Gastrocnemius medialis (tissue), 4 donors: ENCODE measurements at regions not wholly inside any gene's neighbourhood (a gene's known extent, or its start where the extent isn't known, plus 50 kb on each side); places are given as distances from the start of the nearest gene placed in this dataset.

Source experiments
- ATAC-seq, 2 donors: fragments of 150-250 bp; one replicate each; pipeline ENCODE4 v1.9.1; 2016
- DNase-seq, 2 donors: peaks; one replicate each; pipeline ENCODE4 v3.0.0-alpha.2; 2019
- H3K27ac ChIP-seq, 4 donors: fragments of 200-600 bp; sonication (generic); 1 replicate in 1 of 4; 2 replicates in 3 of 4; pipeline ENCODE4 v1.5.1; 2016 to 2018; ENCODE audit warnings: mild to moderate bottlenecking in 2 of 4, moderate library complexity in 1 of 4
- H3K27me3 ChIP-seq, 3 donors: fragments of 200-600 bp; sonication (generic) in 2 of 3; 1 replicate in 1 of 3; 2 replicates in 2 of 3; pipeline versions ENCODE4 v1.5.1 to v1.6.0; 2016 to 2019; ENCODE audit warnings: mild to moderate bottlenecking in 1 of 3, moderate library complexity in 1 of 3
- H3K36me3 ChIP-seq, 2 donors: fragments of 200-600 bp; sonication (generic) in 1 of 2; one replicate each; pipeline ENCODE4 v1.5.1; 2017 to 2018
- H3K4me1 ChIP-seq, 2 donors: fragments of 200-600 bp; sonication (generic) in 1 of 2; one replicate each; pipeline ENCODE4 v1.5.1; 2016 to 2017; ENCODE audit warnings: mild to moderate bottlenecking in 2 of 2
- H3K4me3 ChIP-seq, 4 donors: fragments of 200-600 bp; sonication (generic) in 3 of 4; 1 replicate in 1 of 4; 2 replicates in 3 of 4; pipeline ENCODE4 v1.5.1; 2016 to 2019; ENCODE audit warnings: mild to moderate bottlenecking in 2 of 4
- H3K9me3 ChIP-seq, 3 donors: fragments of 200-600 bp; sonication (generic) in 2 of 3; 1 replicate in 1 of 3; 2 replicates in 2 of 3; pipeline ENCODE4 v1.5.1; 2016 to 2019
- CTCF ChIP-seq, 5 experiments: fragments of 450-650 bp in 3 of 5; fragments of 200-600 bp in 2 of 5; sonication (generic) in 2 of 5; IDR thresholded peaks in 4 of 5; conservative IDR thresholded peaks in 1 of 5; 1 replicate in 4 of 5; 2 replicates in 1 of 5; pipeline ENCODE4 v1.5.1; 2016 to 2019; ENCODE audit warnings: antibody characterized with exemption in 5 of 5, mild to moderate bottlenecking in 3 of 5, moderate library complexity in 3 of 5
- POLR2A ChIP-seq, 2 donors: fragments of 450-650 bp; IDR thresholded peaks; one replicate each; pipeline ENCODE4 v1.6.1; 2017; ENCODE audit warnings: antibody characterized with exemption in 2 of 2, mild to moderate bottlenecking in 2 of 2, moderate library complexity in 2 of 2
- in situ Hi-C, 4 donors: fragments of 200-750 bp; cut with MboI; loops; one replicate each; pipeline versions ENCODE4 v1.15.0 to v1.8.0; 2017; ENCODE audit warnings: low sequenced_read_pairs in 4 of 4
- intact Hi-C: fragments of 100-400 bp; cut with DNase I; formaldehyde crosslinking; loops from one replicate; pipeline ENCODE4 v1.15.1; 2023; ENCODE audit warnings: low total_unique reads

GRCh38 chr6:147903931-147904330, 395.4 kb downstream of the SAMD5 start:
- DNase-seq, result no peak
- H3K36me3 ChIP-seq, result no peaks in the 10 kb centered on the region
- in situ Hi-C loops (no loop called here), intact Hi-C loops (no loop called here)
- H3K4me1 ChIP-seq, result no peaks in the 10 kb centered on the region
- ATAC-seq, result no peak
- no peaks in the 10 kb centered on the region for H3K9me3 ChIP-seq
- no peaks in the 10 kb centered on the region for H3K27me3 ChIP-seq
- H3K27ac ChIP-seq, result no peak overlapping the region
- TF ChIP-seq CTCF (IDR thresholded peaks at IDR 0.05 in 4 of 5, conservative IDR thresholded peaks at IDR 0.05 in 1 of 5) (no peak), POLR2A (IDR thresholded peaks at IDR 0.05) (no peak)
- no peak overlapping the region for H3K4me3 ChIP-seq

GRCh38 chr6:147904416-147904815, 395.9 kb downstream of the SAMD5 start:
- DNase-seq (no peak), ATAC-seq (no peak)
- Histone ChIP-seq H3K4me1 (no peaks in the 10 kb centered on the region), H3K36me3 (no peaks in the 10 kb centered on the region), H3K27me3 (no peaks in the 10 kb centered on the region), H3K9me3 (no peaks in the 10 kb centered on the region), H3K4me3 (no peak overlapping the region), H3K27ac (no peak overlapping the region)
- intact Hi-C loops, result no loop called here
- in situ Hi-C loops, result no loop called here
- TF ChIP-seq POLR2A (IDR thresholded peaks at IDR 0.05), result no peak
- TF ChIP-seq CTCF (IDR thresholded peaks at IDR 0.05 in 4 of 5, conservative IDR thresholded peaks at IDR 0.05 in 1 of 5), result no peak

- Histone ChIP-seq H3K4me1 (no peaks in the 10 kb centered on the region), H3K9me3 (no peaks in the 10 kb centered on the region), H3K36me3 (no peaks in the 10 kb centered on the region), H3K27me3 (no peaks in the 10 kb centered on the region), H3K4me3 (no peak overlapping the region), H3K27ac (no peak overlapping the region)
- intact Hi-C loops, result no loop called here
- no peak for TF ChIP-seq POLR2A (IDR thresholded peaks at IDR 0.05)
- TF ChIP-seq CTCF (IDR thresholded peaks at IDR 0.05 in 4 of 5, conservative IDR thresholded peaks at IDR 0.05 in 1 of 5), result no peak
- DNase-seq, result no peak
- in situ Hi-C loops, result no loop called here
- no peak for ATAC-seq
These were observed 397.2 kb downstream of the SAMD5 start for GRCh38 chr6:147905711-147906110.

GRCh38 chr6:147906361-147906760, 397.9 kb downstream of the SAMD5 start:
- ATAC-seq (no peak), DNase-seq (no peak)
- in situ Hi-C loops, result no loop called here
- no peak for TF ChIP-seq POLR2A (IDR thresholded peaks at IDR 0.05)
- no peak for TF ChIP-seq CTCF (IDR thresholded peaks at IDR 0.05 in 4 of 5, conservative IDR thresholded peaks at IDR 0.05 in 1 of 5)
- H3K9me3 ChIP-seq, result no peaks in the 10 kb centered on the region
- no peaks in the 10 kb centered on the region for H3K4me1 ChIP-seq
- no peaks in the 10 kb centered on the region for H3K27me3 ChIP-seq
- intact Hi-C loops, result no loop called here
- H3K27ac ChIP-seq, result no peak overlapping the region
- no peak overlapping the region for H3K4me3 ChIP-seq
- no peaks in the 10 kb centered on the region for H3K36me3 ChIP-seq

- Histone ChIP-seq H3K36me3 (no peaks in the 10 kb centered on the region), H3K4me3 (no peak overlapping the region), H3K4me1 (no peaks in the 10 kb centered on the region), H3K27me3 (no peaks in the 10 kb centered on the region), H3K27ac (no peak overlapping the region), H3K9me3 (no peaks in the 10 kb centered on the region)
- ATAC-seq (no peak), DNase-seq (no peak)
- in situ Hi-C loops, result no loop called here
- intact Hi-C loops, result no loop called here
- TF ChIP-seq POLR2A (IDR thresholded peaks at IDR 0.05) (no peak), CTCF (IDR thresholded peaks at IDR 0.05 in 4 of 5, conservative IDR thresholded peaks at IDR 0.05 in 1 of 5) (no peak)
These were observed 401.1 kb downstream of the SAMD5 start for GRCh38 chr6:147909640-147910039.
